OCI-LY3 (cell line): ENCODE measurements at regions not wholly inside any gene's neighbourhood (a gene's known extent, or its start where the extent isn't known, plus 50 kb on each side); places are given as distances from the start of the nearest gene placed in this dataset.

Source experiments
- EZH2phosphoT487 ChIP-seq: fragments of 200-600 bp; shearing (Covaris generic); IDR thresholded peaks from 2 replicates; pipeline ENCODE4 v1.6.1; 2018; ENCODE audit warnings: antibody characterized with exemption, mixed run types, low read depth
- TF ChIP-seq, protein P1 (sequence below): fragments of 200-600, 300-600 bp; sonication (generic); IDR thresholded peaks from 2 replicates; pipeline ENCODE4 v1.5.1; 2014; ENCODE audit warnings: antibody characterized with exemption, low read length, low read depth

DNA sequence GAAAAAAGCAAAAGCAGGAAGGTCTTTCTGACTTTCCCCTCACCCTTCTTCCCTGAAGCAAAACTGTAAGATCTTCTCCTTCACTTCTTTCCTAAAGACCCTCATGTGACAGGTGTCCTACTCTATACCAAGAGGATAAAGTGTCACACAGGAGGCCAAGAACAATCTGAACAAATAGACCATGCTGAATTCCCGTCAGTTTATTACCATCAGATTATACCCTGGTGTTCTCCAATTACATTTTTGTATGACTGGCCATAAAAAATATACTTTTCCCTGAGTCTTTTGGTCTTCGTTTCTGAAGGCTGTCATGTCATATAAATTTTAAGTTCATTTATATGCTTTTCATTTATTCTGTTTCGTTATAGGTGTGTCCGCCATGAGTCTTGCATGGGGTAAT, 371.4 kb upstream of the CNTN4 start:
- TF ChIP-seq, protein P1, sequence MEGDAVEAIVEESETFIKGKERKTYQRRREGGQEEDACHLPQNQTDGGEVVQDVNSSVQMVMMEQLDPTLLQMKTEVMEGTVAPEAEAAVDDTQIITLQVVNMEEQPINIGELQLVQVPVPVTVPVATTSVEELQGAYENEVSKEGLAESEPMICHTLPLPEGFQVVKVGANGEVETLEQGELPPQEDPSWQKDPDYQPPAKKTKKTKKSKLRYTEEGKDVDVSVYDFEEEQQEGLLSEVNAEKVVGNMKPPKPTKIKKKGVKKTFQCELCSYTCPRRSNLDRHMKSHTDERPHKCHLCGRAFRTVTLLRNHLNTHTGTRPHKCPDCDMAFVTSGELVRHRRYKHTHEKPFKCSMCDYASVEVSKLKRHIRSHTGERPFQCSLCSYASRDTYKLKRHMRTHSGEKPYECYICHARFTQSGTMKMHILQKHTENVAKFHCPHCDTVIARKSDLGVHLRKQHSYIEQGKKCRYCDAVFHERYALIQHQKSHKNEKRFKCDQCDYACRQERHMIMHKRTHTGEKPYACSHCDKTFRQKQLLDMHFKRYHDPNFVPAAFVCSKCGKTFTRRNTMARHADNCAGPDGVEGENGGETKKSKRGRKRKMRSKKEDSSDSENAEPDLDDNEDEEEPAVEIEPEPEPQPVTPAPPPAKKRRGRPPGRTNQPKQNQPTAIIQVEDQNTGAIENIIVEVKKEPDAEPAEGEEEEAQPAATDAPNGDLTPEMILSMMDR: no peak
- TF ChIP-seq EZH2phosphoT487: no peak
